NCI-H82 treated with DMSO at 0.1 percent for 48 hours (cell line): ENCODE measurements at regions not wholly inside any gene's neighbourhood (a gene's known extent, or its start where the extent isn't known, plus 50 kb on each side); places are given as distances from the start of the nearest gene placed in this dataset.

Experiments
- DNase-seq: peaks from one replicate; lab custom pipeline; 2025; ENCODE audit not compliant: unreplicated experiment; lab: John Stamatoyannopoulos, UW

DNA sequence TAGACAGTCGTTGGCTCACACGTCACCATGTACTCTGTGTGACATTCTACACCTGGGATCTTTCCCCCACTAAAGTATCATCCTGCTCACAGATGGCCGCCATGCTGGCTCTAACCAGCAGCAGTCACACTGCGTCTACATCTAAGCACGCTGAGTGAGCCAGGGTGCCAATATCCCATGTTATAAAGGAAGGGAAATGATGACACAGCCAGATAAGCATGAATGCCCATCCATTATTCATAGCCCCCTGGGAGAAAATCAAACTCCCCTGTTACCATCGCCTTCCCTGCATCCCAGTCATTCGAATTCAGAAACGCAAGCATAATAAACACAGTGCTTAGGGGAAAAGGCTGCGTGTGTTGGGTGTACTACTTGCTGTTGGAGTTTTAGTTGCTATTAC lies 698.2 kb upstream of the AUTS2 start:
- no peak for DNase-seq

DNA sequence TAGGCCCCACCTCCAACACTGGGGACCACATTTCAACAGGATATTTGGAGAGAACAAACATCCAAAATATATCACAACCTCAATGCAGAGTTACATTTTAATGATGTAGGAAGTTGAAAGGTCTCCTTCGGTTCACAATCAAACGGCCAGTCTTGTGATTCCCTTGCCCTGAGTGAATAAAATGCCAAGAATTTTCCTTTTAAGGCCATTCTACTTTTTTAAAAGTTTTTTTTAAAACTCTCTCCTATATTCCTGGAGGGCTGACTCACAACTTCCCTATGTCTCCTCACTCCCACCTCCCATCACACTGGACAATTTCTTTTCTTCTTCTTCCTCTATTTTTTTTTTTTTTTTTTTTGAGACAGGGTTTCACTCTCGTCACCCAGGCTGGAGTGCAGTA lies 693.6 kb upstream of the AUTS2 start:
- DNase-seq = no peak

DNA sequence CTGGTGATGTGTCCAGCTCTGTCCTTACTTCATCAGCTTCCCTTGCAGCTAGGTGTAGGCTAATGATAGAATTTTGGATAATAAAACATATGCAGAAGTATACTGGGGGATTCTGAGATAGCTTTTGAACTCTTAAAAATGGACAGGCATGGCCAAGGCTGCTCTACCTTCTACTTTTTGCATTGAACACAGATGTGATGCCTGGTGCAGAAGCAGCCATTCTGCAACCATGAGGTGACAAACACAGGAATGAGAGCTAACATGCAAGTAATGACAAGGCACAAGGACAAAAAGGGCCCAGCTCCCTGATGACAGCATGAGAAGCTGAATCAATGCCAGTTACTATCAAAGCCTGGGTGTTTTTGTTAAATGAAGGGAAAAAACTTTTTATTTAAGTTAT lies 686.5 kb upstream of the AUTS2 start:
- no peak for DNase-seq

DNA sequence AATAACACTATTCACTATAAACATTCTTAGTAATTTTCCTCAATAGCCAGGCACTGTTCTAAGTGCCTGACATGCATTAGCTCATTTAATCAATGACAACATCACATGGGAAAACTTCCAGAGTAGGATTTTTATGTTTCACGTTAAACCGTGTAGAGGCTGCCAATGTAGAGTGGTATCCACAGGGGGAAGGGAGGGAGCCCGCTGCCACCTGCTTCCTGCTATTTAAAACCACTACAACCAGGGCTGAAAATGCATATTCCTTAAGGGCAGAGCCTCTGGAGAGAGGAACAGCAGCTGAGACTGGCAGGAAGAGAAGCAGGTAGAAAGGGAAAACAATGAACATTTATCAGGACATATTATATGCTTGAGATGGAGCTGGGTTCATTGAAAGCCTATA lies 684.3 kb upstream of the AUTS2 start:
- DNase-seq = no peak

DNA sequence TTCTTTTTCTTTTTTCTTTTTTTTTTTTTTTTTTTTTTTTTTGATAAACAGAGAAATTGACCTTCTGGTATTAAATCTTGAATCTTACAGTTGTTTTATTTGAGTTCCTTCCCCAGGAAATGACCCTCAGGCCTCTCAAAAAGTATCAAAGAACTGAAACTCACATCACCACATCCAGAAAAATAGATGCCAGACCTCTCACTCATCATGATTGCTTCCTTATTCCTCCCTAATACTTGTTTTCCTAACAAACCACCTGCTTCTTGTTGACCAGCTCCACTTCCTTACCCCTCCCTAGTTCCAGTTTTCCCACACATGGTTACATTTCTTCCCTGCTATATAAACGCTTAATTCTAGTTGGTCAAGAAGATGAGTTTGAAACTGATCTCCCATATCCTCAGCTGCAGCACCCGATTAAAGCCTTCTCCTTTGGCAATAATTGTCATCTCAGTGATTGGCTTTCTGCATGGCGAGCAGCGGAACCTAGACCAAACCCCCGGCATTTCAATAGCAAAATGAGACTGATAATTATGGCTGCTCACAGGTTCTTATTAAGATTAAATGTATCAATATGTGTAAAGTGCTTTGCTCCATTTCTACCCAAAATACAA lies 681.1 kb upstream of the AUTS2 start:
- no peak for DNase-seq

DNA sequence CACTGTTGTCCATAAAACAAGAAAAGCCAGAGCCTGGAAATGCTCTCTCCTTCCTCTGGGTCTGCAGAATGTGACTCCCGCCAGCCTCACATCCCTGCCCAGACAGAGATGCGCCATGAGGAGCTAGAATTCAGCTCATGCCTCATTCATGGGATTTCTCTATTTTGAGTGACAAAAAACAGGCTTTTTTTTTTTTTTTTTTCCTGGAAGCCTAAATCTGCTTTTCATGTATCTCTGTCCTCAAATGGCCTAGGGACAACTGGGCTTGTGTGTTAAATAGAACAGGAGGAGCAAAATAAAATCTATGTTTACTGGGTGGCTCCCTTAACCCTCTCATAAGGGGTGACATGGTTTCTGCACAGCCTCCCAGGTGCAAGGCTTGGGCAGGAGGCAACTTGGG lies 679.7 kb upstream of the AUTS2 start:
- no peak for DNase-seq

DNA sequence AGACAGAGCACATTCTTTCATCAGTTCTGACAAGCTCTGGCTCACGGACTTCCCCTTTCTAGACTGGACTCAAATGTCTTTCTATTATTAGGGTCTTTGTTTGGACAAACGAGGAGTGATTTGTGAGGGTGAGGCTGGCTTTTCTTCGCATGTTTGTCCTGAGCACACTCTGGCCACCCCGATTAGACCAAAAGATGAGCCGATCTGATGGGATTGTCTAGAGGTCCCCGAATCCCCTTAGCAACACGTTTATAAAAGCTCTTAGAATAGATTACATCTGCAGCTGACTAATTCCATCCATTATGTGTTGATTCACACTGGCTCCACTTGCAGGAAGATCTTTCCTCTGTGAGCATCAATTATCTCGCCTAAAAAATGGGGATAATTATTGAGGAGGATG lies 675.4 kb upstream of the AUTS2 start:
- peak; percentile 87 for DNase-seq

DNA sequence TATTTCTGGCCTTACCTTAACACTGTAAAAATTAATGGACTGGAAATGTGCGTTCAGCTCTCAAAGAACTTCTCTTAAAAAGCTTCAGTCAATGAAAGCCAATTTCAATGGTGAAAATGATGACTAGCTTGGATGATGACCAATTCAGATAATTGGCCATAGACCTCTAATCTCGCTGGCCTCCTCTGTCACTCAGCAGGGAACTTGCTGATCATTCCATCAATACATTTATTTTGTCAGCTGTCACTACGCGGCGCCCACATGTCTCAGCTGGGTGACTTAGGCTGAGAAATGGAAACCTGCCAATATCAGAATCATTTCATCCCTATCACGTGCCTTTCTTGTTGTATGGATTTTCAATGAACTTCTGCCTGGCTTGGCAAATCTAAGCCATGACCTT lies 673.0 kb upstream of the AUTS2 start:
- DNase-seq = no peak

DNA sequence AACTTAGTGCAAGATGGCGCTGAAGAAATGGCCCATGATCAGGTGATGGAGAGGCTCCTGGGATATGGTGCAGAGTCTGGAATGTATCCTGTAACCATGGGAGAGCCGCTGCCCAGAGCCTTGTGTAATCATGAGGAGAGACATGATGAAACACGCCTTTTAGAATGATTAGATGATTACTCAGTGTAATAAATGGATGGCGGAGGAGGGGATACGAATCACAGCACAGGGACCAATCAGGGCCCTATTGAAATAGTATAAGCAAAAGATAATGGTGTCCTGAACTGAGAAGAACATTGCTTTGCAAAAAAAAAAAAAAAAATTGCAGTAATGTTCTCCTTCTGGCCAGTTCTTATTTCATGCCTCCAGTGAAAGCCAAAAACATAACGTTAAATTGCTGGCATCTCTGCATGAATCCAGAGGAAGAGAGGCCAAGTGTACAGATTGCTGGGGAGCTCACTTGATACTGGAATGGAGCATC lies 668.5 kb upstream of the AUTS2 start:
- DNase-seq = no peak

DNA sequence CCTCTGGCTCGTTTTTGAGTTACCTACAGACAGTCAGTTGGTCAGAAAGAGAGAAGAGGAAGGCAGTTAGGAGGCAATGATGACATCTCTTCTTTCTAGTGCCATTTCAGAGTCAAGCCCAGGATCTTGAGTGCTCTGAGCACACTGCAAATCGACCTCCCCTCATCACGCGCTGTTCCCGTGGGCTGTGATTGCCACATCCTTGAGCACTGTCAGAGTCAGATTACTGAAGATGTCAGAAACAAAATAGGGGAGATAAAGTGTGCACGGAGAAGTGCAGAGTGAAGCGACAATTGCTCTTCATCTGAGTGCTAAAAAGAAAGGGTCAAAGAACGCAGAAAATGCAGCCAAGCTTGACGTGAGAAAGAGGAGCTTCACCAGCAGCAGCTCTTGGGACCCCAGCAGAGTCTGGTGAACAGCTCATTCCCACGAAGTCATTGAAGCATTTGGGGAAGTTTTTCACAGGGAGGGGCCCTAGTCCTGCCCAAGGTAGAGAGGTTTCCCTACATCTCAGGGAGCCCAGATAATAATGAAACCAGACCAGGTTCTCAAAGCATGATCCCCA lies 661.7 kb upstream of the AUTS2 start:
- no peak for DNase-seq

DNA sequence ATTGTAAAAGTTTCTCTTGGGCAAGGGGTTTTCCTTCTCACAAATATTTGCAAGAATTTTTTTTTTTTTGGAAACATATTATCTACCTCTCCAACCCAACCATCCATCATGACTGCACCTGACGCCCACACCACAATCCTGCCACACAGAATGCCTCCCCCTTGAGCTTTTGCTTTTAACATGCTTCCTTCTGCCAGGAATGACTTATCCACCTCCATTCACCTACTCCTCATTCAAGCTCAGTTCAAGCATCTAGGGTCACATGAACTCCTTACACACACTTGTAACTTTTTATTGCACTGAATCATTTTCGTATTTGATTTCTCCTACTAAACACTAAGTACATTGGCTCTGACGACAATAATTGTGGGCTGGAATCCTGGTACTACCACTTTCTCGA lies 660.1 kb upstream of the AUTS2 start:
- no peak for DNase-seq

DNA sequence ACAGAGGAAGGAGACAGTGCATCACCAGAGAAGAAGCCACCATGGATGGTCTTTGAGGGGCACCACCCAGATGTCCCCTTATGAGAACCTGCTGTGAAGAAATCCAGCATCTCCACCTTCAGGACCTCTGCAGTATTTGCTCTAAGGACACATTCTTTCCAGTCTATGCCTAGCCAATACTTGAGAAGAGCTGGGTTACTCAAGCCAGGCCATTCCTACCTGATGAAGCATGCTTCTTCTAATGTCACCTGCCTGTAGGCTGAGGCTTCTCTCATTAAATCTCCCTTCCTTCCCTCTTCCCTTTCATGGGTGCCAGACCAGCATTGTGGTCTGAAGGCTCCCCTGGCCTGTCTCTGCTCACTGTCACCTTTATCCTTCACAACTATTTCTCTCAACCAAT lies 654.5 kb upstream of the AUTS2 start:
- no peak for DNase-seq

DNA sequence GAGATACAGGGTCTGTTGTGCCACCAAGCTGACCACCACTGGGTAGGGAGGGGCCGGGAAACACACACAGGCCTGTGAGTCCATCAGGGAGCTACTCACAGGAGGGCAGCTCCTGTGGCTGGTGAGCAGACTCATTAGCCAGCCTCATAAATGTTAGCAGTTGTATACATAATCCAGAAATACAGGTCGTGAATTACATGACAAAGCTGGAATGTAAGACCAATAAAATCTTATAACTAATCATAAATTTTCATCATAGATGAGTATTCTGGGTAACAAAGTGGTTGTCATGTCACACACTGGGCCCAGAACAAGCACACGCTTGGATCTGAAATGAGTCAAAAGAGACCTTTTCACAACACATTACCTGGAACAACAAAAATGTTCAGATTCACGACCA lies 642.6 kb upstream of the AUTS2 start:
- no peak for DNase-seq

DNA sequence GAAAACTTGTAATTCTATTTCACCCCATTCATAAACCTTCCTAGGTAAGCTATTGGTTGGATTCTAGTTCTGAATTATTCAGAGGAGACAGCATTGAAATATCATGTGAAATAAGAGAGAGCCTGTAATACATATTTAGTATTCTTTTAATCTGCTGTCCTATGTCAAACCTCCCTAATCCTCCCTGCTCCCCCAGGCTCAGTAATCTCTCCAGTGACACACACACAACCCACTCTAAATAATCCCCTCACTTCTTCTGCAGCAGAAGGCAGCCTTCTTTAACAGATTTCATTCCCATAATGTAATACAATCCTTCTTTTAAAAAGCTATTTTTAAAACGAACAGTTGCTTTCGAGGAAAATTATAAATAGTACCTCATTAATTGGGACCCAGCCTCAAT lies 639.7 kb upstream of the AUTS2 start:
- peak; percentile 62 for DNase-seq

DNA sequence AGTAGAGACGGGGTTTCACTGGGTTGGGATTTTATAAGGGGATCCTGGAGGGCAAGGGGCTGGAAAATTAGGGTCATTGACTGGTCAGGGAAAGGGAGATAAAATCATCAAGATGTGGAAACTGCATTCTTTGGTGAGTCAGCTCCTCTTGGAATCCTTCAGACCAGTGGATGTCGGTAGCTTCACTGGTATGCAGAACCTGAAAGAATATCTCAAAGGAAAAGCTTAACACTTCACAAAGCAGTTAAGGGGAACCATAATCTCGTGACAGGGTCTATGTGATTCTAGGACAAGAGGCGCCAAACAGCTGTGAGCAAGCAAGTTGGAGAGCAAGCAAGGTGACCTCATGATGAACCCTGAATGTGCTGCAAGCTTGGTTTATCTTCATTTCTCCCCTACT lies 634.7 kb upstream of the AUTS2 start:
- peak; percentile 18 for DNase-seq

DNA sequence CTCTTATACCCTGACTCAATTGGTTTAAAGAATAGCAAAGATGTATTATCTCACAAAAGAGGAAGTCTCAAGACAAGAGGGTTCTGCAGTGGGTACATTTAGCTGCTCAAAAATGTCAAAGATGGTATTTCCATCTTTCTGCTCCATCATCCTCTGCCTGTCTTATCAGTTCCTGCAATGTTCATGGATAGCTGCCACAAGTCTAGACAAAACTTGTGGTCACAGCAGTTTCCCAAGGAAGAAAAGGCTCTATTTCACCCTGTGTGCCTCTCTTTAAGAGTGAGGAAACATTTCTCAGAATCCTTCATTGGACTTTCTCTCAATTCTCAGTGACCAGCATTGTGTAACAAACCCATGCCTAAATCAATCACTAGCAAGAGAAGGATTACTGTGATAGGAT lies 634.2 kb upstream of the AUTS2 start:
- DNase-seq = peak; percentile 68

DNA sequence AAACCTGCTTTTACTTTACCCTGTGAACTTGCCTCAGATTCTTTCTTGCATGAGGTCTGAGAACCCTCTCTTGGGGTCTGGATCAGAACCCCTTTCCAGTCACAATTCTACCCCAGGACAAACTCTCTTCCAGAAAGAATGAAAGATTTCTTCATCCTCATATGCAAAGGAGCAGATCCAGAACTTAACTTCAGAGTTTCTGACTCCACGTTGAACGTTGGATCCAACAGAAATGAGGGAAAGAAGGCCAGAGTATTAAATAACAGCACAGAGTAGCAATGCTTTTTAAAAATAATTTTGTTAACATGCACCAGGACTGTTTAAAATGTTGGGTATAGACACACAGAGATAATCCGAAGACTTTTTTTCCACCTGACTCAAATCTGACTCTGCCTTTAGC lies 632.9 kb upstream of the AUTS2 start:
- DNase-seq = no peak

DNA sequence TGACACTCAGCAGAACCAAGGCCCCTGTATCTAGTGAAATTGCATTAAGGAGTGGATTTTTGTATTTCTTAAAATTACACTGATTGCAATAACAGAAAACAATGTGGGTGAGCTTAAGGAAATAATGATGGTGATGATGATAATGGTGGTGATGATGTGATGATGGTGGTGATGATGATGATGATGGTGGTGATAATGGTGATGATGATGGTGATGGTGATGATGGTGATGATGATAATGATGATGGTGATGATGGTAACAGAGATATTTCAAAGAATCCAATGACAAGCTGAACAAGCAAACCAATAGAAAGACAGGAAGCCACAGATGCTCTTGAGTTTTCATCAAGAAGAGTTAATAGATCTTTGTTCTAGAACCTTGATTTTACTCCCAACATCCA lies 630.7 kb upstream of the AUTS2 start:
- no peak for DNase-seq

DNA sequence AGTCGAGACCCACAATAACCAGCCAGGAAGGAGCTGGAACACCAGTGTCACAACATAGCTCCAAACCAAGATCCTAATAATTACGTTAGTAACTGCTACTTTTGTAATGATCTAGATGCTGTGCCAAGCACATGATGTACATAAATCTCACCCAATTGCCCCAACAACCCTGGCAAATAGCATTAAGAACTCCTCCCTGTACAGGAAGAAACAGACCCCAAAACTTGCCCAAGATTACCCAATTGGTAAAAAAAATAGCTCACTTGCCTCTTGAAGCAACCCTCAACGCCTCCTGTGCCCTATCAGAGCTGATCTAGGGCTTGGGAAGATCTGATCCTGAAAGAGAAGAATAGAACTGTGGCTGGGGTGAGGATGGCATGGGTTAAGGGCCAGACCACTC lies 628.7 kb upstream of the AUTS2 start:
- no peak for DNase-seq

DNA sequence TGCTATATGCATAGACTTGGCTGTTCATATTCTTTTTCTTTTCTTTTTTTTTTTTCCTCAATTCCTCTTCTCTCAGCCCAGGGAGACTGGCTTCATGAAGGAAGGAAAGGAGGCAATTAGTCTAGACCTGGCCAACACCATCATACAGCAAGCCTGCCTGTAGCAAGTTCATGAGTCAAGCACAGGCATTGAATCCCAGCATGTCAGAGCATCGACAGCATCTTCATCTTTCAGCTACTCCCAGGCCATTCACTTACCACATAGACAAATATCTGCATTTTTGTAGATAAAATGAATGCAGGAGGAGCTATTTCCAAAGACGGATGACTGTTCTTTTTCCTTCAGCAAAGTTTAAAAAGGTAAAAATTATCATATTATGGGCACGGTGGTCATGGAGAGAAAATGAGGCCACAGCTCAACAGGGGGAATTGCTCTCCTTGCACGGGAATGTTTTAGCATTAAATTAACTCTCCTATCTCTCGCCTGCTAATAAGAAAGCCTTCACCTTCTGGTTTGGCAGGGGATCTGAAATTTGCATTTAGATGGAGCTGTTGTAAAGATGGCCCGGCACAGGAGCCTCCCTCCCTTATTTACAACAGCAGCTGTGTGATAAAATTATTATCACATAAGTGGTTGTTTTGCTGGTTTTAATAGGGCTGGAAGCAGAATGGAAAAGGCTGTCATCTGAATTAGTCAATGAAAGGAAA lies 626.5 kb upstream of the AUTS2 start:
- DNase-seq = no peak

DNA sequence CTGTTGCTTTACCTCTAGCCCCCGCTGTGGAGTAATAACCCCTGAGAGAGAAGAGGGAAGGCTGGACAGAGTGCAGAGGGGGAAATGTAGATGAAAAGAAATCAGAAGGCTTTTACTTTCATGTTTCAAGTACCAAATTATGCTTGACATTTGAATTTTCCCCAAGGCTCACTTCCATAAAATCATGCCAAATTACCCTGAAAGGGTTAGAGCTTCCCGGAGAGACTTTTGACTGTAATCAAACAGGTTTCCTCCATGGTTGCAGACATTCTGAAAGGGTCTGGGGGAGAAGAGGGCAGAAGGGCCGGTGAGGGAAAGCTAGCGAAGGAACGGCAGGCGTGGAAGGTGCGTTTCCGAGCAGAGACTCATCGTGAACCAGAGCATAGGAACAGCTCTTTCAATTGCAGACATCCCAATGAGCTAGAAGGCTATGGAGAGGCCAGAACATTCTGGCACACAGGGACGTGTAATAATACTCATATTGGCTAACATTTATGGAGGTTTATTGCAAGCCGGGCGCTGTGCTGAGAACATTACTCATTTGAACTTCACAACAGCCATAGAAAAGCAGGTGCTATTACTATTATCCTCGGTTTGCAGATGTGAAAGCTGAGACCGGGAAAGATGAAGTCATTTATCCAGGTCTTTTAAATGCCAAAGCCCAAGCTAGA lies 620.8 kb upstream of the AUTS2 start:
- no peak for DNase-seq

DNA sequence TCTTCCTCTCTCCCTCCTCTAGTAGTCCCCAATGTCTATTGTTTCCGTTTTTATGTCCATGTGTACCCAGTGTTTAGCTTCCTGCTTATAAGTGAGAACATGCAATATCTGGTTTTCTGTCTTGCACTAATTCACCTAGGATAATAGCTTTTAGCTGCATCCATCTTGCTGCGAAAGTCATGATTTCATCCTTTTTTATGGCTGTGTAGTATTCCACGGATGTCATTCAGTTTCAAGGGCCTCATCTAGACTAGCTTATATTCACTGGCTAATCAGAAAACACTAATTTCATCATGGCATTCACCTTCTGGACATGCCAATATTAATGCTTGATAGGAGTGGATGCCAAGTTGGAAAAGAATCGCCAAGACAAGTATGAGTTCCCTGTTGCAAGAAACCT lies 619.6 kb upstream of the AUTS2 start:
- DNase-seq = no peak
